Heart left ventricle (tissue), 13 donors: ENCODE measurements at regions not wholly inside any gene's neighbourhood (a gene's known extent, or its start where the extent isn't known, plus 50 kb on each side); places are given as distances from the start of the nearest gene placed in this dataset.

ENCODE experiments used
- POLR2A ChIP-seq, 2 donors: fragments of 450-650 bp; IDR thresholded peaks; one replicate each; pipeline ENCODE4 v1.6.1; 2017; ENCODE audit warnings: antibody characterized with exemption in 2 of 2, mild to moderate bottlenecking in 2 of 2, moderate library complexity in 2 of 2
- TF ChIP-seq, protein P1 (sequence below), 12 donors: fragments of 200-600 bp; sonication (generic) in 4 of 12; IDR thresholded peaks; one replicate each; pipeline versions ENCODE4 v1.5.0 to v1.8.0; 2018 to 2022; ENCODE audit warnings: antibody characterized with exemption in 12 of 12, mild to moderate bottlenecking in 5 of 12
- donor health status: ischemic (EF 13 %, LVEDD 7.1; RV severe dilation, severe dysfunction).
- donor health status: DM: no; HTN: yes; CAD: no.
- donor health status: DM: no; HTN: no; CAD: no.
- donor health status: ischemic (EF 25% LVEDD 6.9; RV normal size, moderate dysfunction).
- donor health status: ischemic (EF 25% LVEDD 5.7; RV mildly dilated, moderate dysfunction).
- donor health status: ischemic (EF 35%, LVEDD 5.7; RV mildly dilated, moderate dysfunction).
- donor health status: nonischemic (EF 11% LVEDD 7.7; RV severe dilation, severe dysfunction).
- donor health status: DM: yes; HTN: yes; CAD: no.
- donor health status: PGD.
- donor health status: ischemic (EF 29% LVEDD 5.4; RV normal size, mild dysfunction).
- donor health status: nonischemic (EF 23%, LVEDD 6.1; RV moderate dilation, normal function).

DNA sequence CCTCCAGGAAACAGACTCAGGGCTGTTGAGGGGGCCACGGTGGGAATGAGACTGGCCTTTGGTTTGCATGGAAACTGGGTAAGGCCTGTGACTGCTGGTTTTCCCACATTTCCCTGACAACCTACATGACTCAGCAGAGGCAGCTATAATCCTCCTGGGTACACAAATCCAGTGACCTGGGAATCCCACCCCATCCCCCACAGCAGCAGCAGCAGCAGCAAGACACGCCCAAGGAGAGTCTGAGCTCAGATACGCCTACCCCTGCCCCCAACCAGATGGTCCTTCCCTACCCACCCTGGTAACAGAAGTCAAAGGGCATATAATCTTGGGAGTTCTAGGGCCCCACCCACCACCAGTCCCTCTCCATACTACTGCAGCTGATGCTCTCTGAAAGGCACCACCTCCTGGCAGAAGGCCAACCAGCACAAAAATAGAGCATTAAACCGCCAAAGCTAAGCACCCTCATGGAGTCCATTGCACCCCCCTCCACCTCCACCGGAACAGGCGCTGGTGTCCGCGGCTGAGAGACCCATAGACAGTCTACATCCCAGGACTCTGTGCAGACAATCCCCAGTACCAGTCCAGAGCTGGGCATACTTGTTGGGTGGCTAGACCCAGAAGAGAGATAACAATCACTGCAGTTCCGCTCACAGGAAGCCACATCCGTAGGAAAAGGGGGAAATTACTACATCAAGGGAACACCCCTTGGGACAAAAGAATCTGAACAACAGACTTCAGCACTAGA lies 237.2 kb upstream of the SPRY2 start:
- TF ChIP-seq, protein P1, sequence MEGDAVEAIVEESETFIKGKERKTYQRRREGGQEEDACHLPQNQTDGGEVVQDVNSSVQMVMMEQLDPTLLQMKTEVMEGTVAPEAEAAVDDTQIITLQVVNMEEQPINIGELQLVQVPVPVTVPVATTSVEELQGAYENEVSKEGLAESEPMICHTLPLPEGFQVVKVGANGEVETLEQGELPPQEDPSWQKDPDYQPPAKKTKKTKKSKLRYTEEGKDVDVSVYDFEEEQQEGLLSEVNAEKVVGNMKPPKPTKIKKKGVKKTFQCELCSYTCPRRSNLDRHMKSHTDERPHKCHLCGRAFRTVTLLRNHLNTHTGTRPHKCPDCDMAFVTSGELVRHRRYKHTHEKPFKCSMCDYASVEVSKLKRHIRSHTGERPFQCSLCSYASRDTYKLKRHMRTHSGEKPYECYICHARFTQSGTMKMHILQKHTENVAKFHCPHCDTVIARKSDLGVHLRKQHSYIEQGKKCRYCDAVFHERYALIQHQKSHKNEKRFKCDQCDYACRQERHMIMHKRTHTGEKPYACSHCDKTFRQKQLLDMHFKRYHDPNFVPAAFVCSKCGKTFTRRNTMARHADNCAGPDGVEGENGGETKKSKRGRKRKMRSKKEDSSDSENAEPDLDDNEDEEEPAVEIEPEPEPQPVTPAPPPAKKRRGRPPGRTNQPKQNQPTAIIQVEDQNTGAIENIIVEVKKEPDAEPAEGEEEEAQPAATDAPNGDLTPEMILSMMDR (IDR thresholded peaks at IDR 0.05): no peak
- no peak for TF ChIP-seq POLR2A (IDR thresholded peaks at IDR 0.05)
